ENCODE measurements at regions not wholly inside any gene's neighbourhood (a gene's known extent, or its start where the extent isn't known, plus 50 kb on each side); places are given as distances from the start of the nearest gene placed in this dataset.
A peak's percentile ranks its signal among the peaks of the same experiment; 100 is the strongest.
"Not testable (repeated sequence)": the region's sequence is repeated elsewhere in the genome, so short reads cannot be mapped to it uniquely, and the experiment has no call there.

DNA sequence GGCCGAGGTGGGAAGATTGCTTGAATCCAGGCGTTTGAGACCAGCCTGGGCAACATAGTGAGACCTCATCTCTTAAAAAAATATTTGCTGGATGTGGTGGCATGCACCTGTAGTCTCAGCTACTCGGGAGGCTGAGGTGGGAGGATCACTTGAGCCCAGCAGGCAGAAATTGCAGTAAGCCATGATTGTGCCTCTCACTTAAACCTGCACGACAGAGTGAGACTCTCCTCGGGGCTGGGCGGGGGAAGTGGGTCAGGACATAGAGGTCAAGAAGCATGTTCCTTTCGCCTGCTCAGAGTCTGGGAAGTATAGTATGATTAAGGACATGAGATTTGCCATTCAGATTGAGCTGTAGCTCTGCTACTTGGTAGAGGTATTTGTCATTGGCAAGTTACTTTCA lies 52.3 kb downstream of the SEPTIN7 start:
- not testable (repeated sequence) for DNase-seq

DNA sequence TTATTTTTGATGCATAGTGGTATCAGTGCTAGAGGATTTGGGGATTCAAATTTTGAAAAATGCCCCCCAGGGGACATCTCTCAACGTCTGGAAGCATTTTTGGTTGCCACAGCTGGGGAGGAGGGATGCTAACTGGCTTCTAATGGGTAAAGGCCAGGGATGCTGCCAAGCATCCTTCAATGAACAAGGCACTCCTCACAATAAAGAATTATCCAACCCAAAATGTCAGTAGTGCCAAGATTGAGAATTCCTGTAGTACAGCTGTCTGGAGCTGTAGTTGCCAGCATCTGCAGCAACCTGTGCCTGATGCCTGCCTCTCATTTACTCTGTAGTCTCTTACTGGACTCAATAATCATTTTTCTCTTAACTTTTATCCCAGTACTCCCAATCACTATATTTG lies 53.5 kb downstream of the SEPTIN7 start:
- no peak for DNase-seq

DNA sequence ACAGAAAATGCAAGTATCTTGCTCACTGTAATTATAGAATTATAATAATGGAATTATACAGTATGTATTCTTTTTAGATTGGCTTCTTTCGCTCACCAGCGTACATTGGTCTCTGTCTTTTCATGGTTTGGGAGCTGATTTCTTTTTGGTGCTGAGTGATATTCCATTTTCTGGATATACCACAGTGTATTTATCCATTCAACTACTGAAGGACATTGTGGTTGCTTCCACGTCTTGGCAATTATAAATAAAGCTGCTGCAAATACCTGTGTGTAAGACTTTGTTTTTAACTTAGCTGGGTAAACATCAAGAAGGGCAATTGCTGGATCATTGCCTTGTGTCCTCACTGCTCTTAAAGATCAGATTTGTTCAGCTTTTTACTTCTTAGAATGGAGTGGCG lies 55.3 kb downstream of the SEPTIN7 start:
- DNase-seq: no peak

DNA sequence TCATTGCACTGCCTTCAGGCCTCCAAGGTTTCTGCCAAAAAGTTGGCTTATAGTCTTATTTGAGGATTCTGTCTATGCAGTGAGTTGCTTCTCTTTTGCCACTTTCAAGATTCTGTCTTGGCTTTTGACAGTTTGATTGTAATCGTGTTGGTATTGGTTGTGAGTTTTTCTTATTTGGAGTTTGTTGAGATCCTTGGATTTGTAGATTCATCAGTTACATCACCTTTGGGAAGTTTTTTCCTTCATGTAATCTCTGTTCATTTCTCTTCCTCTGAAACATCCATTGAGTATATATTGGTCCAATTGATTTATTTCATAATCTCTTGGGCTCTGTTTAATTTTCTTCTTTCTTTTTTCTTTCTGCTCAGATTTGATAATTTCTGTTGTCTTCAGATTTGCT lies 59.8 kb downstream of the SEPTIN7 start:
- no peak for DNase-seq

DNA sequence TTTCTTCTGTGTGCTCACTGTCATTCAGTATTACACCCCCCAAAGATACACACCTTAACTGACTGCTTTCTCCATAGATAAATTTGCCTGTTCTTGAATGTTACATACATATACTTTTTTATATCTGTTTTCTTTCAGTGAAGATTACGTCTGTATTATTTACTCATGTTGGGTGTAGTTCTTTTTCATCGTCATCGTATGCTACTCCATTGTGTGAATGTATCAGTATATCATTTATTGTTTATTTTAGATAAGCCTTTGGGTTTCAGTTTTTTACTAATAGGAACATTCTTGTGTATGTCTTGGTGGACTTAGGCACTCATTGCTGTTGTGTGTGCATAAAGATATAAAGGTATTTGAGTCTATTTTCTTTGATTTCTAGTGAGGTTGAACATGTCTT lies 64.4 kb downstream of the SEPTIN7 start:
- DNase-seq: no peak

DNA sequence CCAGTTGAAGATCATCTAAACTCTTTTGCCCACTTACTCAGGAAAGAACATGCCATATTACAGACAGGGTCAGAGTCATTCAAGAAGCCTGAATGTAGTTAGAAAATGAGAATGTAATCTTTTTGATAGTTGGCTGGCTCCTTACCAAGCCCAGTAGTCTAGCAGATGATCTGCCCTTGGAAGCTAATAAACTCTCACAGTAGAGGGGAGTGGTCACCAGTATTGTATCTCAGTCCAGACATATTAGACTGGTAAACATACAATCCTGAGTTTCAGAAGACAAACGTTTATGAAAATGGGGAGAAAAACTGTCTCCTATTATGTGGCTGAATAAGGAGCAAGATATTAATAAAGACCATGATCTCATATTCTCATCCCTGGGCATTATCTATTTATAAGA lies 65.3 kb downstream of the SEPTIN7 start:
- DNase-seq: no peak

DNA sequence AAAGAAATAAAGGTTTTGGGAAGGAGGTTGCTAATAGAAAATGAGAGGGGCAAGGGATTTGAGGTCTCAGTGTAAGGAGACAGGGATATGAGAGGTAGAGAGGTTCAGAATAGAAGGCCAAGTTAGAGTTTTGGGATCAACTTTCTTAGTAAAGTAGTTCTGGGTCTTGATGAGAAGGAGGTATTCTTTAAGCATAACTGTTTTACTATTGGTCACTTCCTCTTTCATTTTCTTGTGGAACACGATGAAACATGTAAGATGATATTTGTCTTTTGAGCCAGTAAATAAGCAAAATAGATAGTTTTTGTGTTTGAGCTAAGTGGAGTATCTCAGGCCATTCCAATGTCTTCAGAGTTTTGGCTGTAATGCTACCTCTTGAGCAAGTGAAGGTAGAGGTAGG lies 68.3 kb downstream of the SEPTIN7 start:
- DNase-seq: not testable (repeated sequence)

DNA sequence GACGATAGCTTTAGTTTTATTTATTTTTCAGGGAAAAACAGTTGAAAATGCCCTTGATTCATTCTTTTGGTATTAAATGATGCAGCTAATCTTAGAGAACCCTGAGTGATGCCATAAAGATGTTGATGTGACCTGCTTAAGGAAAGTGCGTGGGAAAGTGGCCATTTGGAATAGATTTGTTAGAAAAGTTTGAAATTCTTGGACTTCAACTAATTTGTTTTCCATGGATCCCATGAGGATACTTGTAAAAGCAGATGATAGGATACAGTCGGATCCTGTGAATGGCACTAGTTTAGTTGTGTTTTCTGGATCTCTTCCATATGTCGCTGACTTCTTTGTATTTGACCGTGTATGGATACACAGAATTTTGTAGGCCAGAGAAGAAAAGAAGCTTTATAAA lies 69.0 kb downstream of the SEPTIN7 start:
- DNase-seq: no peak

DNA sequence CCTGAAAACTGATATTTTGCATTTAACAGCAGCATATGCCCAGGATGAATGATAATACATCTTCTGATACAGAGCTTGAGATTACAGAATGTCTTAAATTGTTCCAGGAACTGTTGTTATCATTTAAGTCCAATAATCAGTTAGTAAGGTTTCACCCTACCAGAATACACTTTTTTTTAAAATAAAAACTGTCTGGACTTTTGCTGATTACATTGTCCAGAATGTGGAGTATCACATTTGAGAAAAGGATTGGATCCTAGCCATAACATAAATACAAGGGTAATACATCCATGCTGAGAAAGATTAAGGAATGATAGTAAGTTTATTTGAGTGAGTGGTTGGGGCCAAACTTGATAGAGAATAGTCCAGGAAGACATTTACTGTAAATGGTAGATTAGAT lies 71.0 kb downstream of the SEPTIN7 start:
- DNase-seq: no peak

DNA sequence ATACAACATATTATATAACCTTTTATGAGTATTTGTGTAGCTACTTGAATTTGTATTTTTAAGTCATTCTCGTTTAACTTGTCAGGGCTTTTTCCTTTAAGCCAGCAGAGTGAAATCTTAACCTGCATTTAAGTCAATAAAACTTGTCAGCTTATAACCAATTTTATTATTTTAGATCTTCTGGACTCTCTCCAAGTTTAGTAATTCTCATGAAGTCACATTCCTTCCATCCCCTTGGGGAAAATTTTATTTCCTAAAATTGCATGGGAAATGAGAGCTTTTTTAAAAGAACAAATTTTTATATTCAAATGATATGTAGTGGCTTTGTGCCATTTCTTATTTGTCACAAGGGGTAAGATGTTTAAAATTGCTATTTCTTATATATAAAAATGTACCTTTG lies 74.0 kb downstream of the SEPTIN7 start:
- DNase-seq: no peak

DNA sequence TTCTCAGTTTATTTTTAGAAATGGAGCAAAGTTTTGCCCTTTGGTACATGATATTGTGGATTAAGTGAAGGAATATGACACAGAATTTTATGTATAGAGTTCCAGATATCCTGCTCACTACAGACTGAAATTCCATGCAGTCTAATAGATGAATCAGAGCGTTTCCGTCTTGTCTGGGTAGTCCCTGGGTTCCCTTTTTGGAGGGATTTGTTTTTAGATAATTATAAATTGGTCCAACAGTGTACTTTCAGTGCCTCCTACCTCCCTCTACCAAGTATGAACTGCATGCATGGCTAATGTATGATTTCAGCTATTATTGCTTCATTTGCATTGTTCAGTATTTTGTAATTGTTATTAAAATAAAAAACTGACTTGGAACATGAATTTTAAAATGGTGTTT lies 74.4 kb downstream of the SEPTIN7 start:
- no peak for DNase-seq

DNA sequence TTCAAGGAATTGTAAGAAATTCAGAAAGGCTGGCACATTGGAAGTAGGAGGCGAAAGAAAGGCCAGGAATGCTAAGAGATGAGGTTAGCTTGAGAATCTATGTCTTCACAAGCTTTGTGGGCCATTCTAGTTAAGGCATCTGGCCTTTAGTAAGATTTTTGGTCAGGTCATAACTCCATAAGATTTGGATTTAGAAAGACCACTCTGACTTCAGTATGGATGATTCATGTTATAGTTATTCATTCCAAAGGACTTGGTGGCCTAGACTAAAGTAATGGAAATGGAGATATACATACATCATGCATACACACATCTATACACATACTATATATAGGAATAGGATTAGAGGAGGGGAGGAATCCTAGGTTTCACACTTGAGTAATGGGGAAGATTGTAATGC lies 77.5 kb downstream of the SEPTIN7 start:
- DNase-seq: no peak

DNA sequence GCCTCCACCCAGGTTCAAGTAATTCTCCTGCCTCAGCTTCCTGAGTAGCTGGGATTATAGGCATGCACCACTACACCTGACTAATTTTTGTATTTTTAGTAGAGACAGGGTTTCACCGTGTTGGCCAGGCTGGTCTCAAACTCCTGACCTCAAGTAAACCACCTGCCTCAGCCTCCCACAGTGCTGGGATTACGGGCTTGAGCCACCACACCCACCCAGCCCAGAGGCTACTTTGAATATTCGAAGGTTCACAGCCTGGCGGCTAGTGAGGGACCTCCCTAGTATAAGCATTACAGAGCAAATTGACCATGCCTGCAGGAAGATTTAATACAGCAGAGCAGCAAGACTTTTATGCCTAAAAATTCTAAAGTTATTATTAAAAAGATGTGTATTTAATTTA lies 86.6 kb downstream of the SEPTIN7 start:
- DNase-seq: not testable (repeated sequence)

DNA sequence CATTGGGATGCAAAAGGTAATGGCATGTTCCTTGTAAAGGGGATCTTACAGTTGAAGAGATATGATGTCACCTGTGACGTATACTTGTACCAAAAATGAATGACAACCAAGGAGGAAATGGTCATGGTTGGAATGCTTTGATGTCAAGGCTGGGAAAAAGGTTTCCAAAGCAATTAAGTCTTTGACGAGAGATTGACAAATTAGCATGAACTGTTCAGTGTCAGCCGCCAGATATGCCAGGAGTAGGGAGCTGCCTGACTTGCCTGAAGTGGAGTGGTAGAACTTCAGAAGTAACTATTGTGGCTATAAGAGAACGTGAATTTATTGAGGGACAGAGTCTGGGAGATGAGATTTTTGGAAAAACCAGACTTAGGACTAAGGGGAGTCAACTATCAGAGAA lies 88.1 kb downstream of the SEPTIN7 start:
- DNase-seq: no peak

DNA sequence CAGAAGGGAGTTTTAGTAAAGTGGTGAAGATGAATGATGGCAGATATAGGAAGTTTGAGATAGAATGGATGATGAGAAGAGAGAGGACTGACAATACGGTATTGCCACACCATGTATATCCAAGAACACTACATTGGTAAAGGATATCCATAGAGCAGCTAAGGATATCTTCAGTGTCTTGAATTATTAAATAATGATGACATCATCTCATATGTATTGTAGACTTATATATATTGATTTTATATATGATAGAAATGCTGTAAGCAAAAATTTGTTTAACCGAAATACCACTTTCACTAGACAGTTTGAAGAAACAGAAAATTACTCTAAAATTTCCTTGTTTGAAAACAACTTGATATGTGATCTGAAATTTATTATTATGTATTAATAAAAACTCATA lies 89.0 kb downstream of the SEPTIN7 start:
- DNase-seq: no peak

DNA sequence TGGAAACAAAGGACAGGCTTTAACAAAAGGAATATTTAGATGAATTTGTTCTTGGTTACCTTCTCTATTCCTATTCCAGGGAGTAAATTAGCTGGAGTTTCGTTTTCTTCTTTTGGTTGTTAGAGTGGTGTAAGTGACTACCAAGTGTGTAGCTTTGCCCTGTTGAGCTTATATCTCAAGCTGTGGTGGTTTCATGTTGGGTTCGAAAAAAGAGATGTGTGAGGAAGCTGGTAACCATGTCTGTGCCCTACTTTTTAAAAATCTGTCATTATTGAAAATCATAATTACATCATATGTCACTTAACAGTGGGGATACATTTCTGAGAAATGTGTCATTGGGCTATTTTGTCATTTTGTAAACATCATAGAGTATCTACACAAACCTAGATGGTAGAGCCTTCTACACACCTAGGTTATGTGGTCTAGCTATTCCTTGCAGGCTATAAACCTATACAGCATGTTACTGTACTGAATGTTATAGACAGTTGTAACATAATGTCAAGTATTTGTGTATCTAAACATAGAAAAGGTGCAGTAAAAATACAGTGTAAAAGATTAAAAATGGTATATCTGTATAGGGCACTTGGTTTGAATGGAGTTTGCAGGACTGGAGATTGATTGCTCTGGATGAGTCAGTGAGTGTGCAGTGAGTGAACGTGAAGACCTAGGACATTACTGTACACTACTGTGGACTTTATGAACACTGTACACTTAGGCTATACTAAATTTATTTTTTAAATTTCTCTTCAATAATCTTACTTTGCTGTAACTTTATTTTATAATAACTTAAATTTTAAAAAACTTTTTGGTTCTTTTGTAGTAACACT lies 90.4 kb downstream of the SEPTIN7 start:
- no peak for DNase-seq

DNA sequence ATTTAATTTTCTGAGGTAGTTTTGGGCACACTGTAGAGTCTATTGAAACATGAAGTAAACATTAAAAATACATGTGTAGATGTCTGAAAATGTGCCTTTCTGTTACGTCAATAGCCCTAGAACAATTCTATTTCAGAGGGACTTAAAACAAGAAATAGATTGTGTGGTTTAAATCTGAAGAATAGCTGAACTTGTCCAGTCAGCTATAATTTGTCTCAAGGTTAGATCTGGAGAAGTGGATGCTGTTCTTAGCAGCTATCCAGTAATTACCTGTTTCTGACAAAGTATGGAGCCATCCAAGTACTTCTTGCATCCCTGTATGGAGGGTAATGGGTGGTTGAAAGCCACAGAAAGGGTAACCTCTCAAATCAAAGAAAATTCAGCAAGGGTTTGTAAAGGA lies 92.8 kb downstream of the SEPTIN7 start:
- no peak for DNase-seq

DNA sequence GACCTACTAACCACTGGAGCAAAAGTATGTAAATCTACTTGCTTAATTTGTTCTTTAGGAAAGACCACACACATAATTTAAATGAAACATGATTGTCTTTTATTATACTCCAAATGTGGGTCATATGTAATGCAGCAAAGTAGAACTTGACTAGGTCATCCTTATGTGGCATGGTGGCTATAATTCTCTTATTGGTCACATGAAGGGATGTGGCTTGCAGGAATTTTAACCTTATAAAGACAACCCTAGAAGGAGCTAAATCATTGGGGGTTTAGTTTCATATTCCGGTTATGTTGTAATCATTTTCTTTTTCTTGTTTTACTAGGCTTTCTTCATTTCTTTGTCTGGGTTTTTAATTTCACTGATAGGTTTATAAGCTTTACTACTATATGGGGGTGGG lies 93.9 kb downstream of the SEPTIN7 start:
- DNase-seq: no peak

DNA sequence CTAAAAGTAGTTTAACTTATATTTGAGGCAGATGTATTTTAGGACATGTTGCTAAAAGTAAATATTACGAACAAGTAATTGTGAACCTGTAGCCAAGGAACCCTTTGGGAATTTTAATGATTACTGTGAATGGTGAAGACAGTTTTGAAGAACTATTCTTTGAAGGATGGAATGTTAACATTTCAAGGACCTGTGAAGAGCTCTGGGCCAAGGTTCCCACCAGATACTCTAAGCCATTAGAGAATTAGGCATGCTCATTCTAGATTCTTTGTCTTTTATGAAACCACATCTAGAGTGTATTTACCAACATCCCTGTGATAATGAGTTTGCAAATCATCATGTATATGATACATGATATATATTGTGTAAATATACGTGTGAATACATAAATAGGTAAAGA lies 99.8 kb downstream of the SEPTIN7 start:
- DNase-seq: no peak

DNA sequence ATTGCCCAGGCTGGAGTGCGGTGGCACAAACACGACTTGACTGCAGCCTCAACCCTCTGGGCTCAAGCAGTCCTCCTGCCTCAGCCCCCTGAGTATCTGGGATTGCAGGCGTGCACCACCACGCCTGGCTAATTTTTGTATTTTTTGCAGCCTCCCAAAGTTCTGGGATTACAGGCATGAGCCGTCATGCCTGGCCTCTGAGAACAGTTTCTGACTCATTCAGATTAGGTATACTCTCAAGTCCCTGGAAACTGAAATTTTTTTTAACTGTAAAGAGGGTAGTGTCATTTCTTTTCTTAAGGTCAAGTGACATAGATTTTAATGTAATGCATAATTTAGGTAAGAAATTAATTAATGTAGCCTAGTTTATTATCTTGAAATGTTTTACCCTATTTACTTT lies 104.7 kb downstream of the SEPTIN7 start:
- DNase-seq: no peak

DNA sequence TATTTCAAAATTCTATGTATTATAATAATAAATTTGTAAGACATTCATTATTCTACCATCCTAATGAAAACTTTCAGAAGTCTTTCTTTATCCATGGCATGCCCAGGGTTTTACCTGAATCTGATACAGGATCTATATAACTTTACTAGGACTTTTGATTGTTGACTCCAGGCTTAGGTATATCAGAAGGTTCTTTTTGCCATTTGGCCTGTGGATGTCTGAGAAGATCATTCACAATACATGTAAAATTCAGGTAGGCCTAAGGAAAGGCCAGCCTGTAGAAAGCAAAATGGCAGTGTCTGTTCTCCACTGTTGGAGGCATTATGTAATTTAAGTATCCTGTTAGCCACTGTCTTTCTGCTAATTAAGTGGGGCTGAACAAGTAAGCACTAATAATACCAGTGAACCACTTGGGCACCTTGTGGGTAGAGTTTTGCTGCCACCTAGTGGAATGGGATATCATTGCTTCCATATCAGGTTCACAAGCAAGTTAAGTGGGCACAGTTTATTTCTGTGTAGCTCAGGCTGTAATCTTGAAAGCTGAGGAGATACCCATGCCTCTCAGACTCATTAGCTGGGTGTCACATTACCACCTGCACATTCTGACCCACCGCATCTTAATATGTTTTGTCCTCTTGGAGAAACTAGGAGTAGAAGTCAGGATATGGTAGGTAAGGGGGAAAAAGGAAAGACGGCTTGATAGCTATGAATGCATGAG lies 105.5 kb downstream of the SEPTIN7 start:
- DNase-seq: peak; percentile 51

DNA sequence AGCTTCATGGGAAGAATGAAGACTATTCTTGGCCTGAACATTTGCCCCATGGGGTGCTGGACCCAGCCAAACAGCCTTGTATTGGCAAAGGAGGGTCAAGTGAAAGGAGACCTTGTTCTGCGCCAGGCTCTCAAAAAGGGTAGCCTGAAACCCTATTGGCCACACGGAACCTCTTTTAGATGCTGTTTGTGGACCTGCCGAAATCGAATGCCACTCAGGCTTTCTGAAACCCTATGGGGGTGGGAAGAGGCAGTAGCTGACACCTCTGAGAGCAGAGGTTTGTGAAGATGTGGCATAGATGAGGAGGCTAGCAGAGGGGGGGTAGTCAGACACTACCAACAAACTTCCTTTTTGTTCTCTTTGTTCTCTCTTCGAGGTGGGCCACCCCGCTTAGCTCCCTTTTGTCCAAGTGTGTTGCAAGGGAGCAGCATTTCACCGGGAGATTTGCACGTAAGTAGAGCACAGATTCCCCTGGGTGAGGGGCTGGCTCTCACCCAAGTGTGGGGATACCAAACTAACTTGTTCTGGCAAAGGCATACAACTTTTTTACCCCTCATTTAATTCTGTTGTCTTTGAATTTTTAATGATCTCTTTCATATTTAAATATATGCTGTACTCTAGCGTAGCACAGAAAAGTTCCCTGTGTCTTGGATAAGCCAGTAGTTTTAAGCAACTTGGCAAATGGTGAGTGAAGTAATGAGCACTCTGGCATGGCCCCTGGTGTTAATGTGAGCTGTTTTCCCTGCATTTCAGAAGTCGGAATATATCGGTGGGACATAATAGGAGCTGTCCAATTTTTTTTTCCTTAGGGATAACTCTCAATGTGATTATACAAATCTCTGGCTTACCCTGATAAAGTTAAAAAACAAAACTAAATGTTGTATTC lies 107.7 kb downstream of the SEPTIN7 start:
- DNase-seq: no peak

DNA sequence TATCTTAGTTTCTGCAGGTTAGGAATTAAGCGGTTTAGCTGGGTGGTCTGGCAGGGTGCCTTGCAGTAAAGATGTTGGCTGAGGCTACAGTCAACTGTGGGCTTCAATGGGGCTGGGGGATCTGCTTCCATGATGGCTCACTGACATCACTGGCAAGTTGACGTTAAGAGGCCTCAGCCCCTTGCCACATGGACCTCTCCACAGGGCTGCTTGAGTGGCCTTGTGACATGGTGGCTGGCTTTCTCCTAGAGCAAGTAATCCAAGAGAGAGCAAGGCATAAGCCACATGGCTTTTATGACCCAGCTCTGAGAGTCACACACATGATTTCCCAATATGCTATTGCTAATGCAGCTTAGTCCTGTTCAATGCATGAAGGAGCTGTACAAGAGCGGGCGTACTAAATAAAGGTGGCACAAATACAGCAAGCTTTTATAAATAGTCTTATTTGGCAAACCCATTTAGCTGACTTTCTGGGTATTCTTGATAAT lies 109.1 kb downstream of the SEPTIN7 start:
- no peak for DNase-seq

Data from SHP77 treated with DMSO at 0.1 percent for 48 hours (cell line).